Body of pancreas (tissue), 4 donors: ENCODE measurements at regions not wholly inside any gene's neighbourhood (a gene's known extent, or its start where the extent isn't known, plus 50 kb on each side); places are given as distances from the start of the nearest gene placed in this dataset.

Experiments used
- ATAC-seq: fragments of 150-250 bp; one replicate; pipeline ENCODE4 v1.9.1; 2016
- DNase-seq, 4 donors: peaks; one replicate each; pipeline ENCODE4 v3.0.0-alpha.2; 2019
- H3K27ac ChIP-seq, 4 donors: fragments of 200-600 bp; sonication (generic); 1 replicate in 3 of 4; 2 replicates in 1 of 4; pipeline versions ENCODE4 v1.5.1 to v1.6.1; 2016 to 2019; ENCODE audit warnings: mild to moderate bottlenecking in 1 of 4, mixed read lengths in 1 of 4, moderate library complexity in 1 of 4
- H3K27me3 ChIP-seq, 2 donors: fragments of 200-600 bp; sonication (generic); one replicate each; pipeline ENCODE4 v1.6.0; 2016; ENCODE audit warnings: mild to moderate bottlenecking in 1 of 2
- H3K36me3 ChIP-seq, 2 donors: fragments of 200-600 bp; sonication (generic); replicated peaks in 1 of 2; 2 replicates each; pipeline ENCODE4 v1.5.1; 2016; ENCODE audit warnings: low read depth in 2 of 2; ENCODE audit not compliant: insufficient read depth in 1 of 2
- H3K4me1 ChIP-seq: fragments of 200-600 bp; sonication (generic); one replicate; pipeline ENCODE4 v1.6.0; 2016
- H3K4me3 ChIP-seq, 2 donors: fragments of 200-600 bp; sonication (generic); 1 replicate in 1 of 2; 2 replicates in 1 of 2; pipeline ENCODE4 v1.5.1; 2016 to 2019
- H3K9me3 ChIP-seq, 3 donors: fragments of 200-600 bp; sonication (generic); 1 replicate in 2 of 3; 2 replicates in 1 of 3; pipeline ENCODE4 v1.5.1; 2016
- POLR2A ChIP-seq, 3 donors: fragments of 450-650 bp; IDR thresholded peaks; one replicate each; pipeline ENCODE4 v1.6.1; 2016; ENCODE audit warnings: antibody characterized with exemption in 3 of 3, mild to moderate bottlenecking in 2 of 3
- WGBS, 2 donors: methylation state at CpG; one replicate each; pipeline ENCODE4 v1.1.5; 2017; 5-methylcytosine and 5-hydroxymethylcytosine counted together
- intact Hi-C: fragments of 100-400 bp; cut with DNase I; formaldehyde crosslinking; loops from one replicate; pipeline ENCODE4 v1.15.1; 2023
- TF ChIP-seq, protein P1 (sequence below), 7 experiments: fragments of 450-650 bp in 4 of 7; fragments of 200-600 bp in 3 of 7; sonication (generic) in 3 of 7; IDR thresholded peaks; one replicate each; pipeline ENCODE4 v1.5.1; 2016 to 2019; ENCODE audit warnings: antibody characterized with exemption in 7 of 7

DNA sequence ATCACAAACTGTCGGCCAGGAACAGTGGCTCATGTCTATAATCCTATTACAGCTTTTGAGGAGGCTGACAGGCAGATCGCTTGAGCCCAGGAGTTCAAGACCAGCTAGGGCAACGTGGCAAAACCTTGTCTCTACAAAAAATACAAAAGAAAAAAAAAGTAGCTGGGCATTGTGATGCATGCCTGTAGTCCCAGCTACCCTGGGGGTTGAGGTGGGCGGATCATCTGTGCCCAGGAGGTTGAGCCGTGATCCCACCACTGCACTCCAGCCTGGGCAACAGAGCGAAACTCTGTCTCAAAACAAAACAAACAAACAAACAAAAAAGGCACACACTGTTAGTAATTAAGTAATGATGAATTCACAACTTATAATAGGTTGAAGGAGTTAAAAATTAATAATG lies 441.5 kb upstream of the PCDH15 start:
- ATAC-seq = no peak
- no peaks in the 10 kb centered on the region for H3K9me3 ChIP-seq
- DNase-seq = no peak
- 52 to 55% methylated on average over 6 of the region's 6 CpGs for WGBS, 2 donors
- H3K4me3 ChIP-seq = no peak overlapping the region
- H3K4me1 ChIP-seq = peaks cover 4% of the 10 kb centered on the region
- no peaks in the 10 kb centered on the region for H3K27me3 ChIP-seq
- intact Hi-C loops = no loop called here
- H3K36me3 ChIP-seq = no peaks in the 10 kb centered on the region
- no peak overlapping the region for H3K27ac ChIP-seq
- TF ChIP-seq, protein P1, sequence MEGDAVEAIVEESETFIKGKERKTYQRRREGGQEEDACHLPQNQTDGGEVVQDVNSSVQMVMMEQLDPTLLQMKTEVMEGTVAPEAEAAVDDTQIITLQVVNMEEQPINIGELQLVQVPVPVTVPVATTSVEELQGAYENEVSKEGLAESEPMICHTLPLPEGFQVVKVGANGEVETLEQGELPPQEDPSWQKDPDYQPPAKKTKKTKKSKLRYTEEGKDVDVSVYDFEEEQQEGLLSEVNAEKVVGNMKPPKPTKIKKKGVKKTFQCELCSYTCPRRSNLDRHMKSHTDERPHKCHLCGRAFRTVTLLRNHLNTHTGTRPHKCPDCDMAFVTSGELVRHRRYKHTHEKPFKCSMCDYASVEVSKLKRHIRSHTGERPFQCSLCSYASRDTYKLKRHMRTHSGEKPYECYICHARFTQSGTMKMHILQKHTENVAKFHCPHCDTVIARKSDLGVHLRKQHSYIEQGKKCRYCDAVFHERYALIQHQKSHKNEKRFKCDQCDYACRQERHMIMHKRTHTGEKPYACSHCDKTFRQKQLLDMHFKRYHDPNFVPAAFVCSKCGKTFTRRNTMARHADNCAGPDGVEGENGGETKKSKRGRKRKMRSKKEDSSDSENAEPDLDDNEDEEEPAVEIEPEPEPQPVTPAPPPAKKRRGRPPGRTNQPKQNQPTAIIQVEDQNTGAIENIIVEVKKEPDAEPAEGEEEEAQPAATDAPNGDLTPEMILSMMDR (IDR thresholded peaks at IDR 0.05) = no peak
- TF ChIP-seq POLR2A (IDR thresholded peaks at IDR 0.05) = no peak

DNA sequence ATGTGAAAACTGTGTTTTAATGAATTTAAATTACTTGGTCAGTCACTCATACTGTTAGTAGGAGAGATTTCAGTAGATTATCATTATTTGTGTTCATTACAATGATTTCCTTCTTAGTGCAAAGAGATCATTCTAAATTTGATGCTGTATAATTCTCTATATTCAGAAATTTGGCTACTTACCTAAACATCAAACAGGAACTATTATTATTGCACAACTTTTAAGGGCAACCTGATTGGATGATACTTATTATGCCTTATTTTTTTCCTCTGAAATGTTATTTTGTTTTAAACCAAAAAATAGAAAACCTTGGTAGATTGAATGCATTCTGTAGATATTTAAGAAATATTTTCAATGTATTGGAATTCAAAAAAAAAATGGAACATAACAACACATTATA lies 436.4 kb upstream of the PCDH15 start:
- Histone ChIP-seq H3K4me3 (no peak overlapping the region), H3K36me3 (no peaks in the 10 kb centered on the region), H3K9me3 (no peaks in the 10 kb centered on the region), H3K4me1 (no peaks in the 10 kb centered on the region), H3K27ac (no peak overlapping the region), H3K27me3 (no peaks in the 10 kb centered on the region)
- TF ChIP-seq POLR2A (IDR thresholded peaks at IDR 0.05) = no peak
- TF ChIP-seq, protein P1 (IDR thresholded peaks at IDR 0.05) = no peak
- ATAC-seq (no peak), DNase-seq (no peak)
- intact Hi-C loops = no loop called here

DNA sequence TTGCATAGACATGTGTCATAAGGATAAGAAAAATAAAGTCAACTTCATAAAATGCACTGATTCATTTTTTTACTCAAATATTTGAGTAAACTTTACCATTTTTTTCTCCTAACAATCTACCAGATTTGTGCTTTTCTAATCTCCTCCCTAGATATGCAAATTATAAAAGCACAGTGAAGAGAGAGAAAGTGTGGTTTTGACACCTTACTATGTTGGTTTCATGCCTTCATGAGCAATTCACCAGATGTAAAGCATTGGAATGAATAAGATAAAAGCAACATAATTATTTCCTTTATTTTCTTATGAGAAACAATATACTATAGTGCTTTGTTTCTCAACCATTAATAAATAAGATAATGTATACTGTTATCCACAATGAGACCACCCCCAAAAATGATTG lies 432.5 kb upstream of the PCDH15 start:
- TF ChIP-seq POLR2A (IDR thresholded peaks at IDR 0.05) = no peak
- TF ChIP-seq, protein P1 (IDR thresholded peaks at IDR 0.05) = no peak
- no peak for ATAC-seq
- Histone ChIP-seq H3K27me3 (no peaks in the 10 kb centered on the region), H3K9me3 (no peaks in the 10 kb centered on the region), H3K4me3 (no peak overlapping the region), H3K36me3 (no peaks in the 10 kb centered on the region), H3K27ac (no peak overlapping the region), H3K4me1 (no peaks in the 10 kb centered on the region)
- no peak for DNase-seq
- intact Hi-C loops = no loop called here

DNA sequence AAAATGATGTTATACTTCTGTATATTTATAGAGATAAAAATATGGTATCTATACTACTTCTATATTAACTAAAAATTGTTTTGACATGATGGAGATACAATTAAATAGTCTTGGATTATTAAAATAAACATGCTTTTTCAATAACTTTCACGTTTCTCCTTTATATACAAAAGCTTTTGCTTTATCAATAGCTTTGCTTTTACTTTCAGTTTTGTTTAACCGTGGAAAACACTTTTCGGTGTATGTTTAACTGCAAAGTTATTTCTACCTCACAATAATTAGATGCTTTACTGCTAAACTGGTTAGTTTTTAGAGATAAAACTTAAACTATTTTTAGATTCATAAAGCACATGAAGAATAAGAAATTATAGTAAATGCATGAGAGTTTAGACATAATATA lies 432.1 kb upstream of the PCDH15 start:
- WGBS, 2 donors = 38 to 45% methylated on average over 3 of the region's 3 CpGs
- Histone ChIP-seq H3K9me3 (no peaks in the 10 kb centered on the region), H3K4me3 (no peak overlapping the region), H3K27me3 (no peaks in the 10 kb centered on the region), H3K36me3 (no peaks in the 10 kb centered on the region), H3K4me1 (no peaks in the 10 kb centered on the region), H3K27ac (no peak overlapping the region)
- intact Hi-C loops = no loop called here
- DNase-seq (no peak), ATAC-seq (no peak)
- TF ChIP-seq, protein P1 (IDR thresholded peaks at IDR 0.05) = no peak
- TF ChIP-seq POLR2A (IDR thresholded peaks at IDR 0.05) = no peak

DNA sequence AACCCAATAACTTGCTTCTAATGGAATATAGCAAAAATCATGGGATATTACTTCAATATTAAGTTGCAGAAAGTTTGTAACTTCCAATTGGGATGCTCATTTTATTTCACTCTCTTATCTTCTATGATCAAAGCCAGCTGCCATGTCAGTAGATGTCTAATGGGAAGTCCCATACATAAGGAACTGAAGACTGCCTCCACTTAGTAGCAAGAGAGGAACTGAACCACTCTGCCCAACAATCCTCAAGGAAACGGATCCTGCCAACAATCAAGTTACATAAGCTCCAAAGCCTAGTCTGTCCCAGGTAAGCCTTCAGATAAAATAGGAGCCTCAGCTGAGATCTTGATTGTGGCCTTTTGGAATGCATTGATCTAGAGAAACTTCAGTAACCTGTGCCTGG lies 431.5 kb upstream of the PCDH15 start:
- no peaks in the 10 kb centered on the region for H3K4me1 ChIP-seq
- WGBS, 2 donors = 38 to 54% methylated on average over 1 of the region's 1 CpG
- no peak overlapping the region for H3K27ac ChIP-seq
- H3K4me3 ChIP-seq = no peak overlapping the region
- H3K27me3 ChIP-seq = no peaks in the 10 kb centered on the region
- H3K36me3 ChIP-seq = no peaks in the 10 kb centered on the region
- ATAC-seq (no peak), DNase-seq (no peak)
- TF ChIP-seq POLR2A (IDR thresholded peaks at IDR 0.05) = no peak
- TF ChIP-seq, protein P1 (IDR thresholded peaks at IDR 0.05) = no peak
- no peaks in the 10 kb centered on the region for H3K9me3 ChIP-seq
- intact Hi-C loops = no loop called here
